CD8-positive, alpha-beta memory T cell (primary cell): ENCODE measurements at regions not wholly inside any gene's neighbourhood (a gene's known extent, or its start where the extent isn't known, plus 50 kb on each side); places are given as distances from the start of the nearest gene placed in this dataset.
"Not testable (repeated sequence)": the region's sequence is repeated elsewhere in the genome, so short reads cannot be mapped to it uniquely, and the experiment has no call there.

Source experiments
- CTCF ChIA-PET: fragments of 350-600 bp; sonication (Branson Sonifier 250); formaldehyde crosslinking; loops from one replicate; lab custom pipeline; 2021; ENCODE audit warnings: antibody characterized with exemption; lab: Charles Lee
- POLR2A ChIA-PET: fragments of 350-600 bp; sonication (Branson Sonifier 250); formaldehyde crosslinking; loops from one replicate; lab custom pipeline; 2021; ENCODE audit warnings: antibody characterized with exemption; lab: Charles Lee
- DNase-seq, 5 donors: peaks; one replicate each; pipeline versions ENCODE4 v3.0.0 to v3.0.0-alpha.2; 2020 to 2022; ENCODE audit warnings: mixed read lengths in 1 of 5
- H3K27ac ChIP-seq: one replicate; pipeline ENCODE4 v1.7.0; 2013; ENCODE audit warnings: low read depth, mild to moderate bottlenecking, low read length, moderate library complexity
- H3K27me3 ChIP-seq: 2 replicates; pipeline ENCODE4 v1.7.0; 2013; ENCODE audit warnings: low read length, mild to moderate bottlenecking; ENCODE audit not compliant: insufficient read depth, poor library complexity, severe bottlenecking
- H3K36me3 ChIP-seq: 2 replicates; pipeline ENCODE4 v1.7.0; 2013; ENCODE audit warnings: mild to moderate bottlenecking, low read length, moderate library complexity; ENCODE audit not compliant: insufficient read depth
- H3K4me1 ChIP-seq: 2 replicates; pipeline ENCODE4 v1.7.0; 2013; ENCODE audit warnings: mild to moderate bottlenecking, low read length, moderate library complexity; ENCODE audit not compliant: insufficient read depth
- H3K4me3 ChIP-seq: 2 replicates; pipeline ENCODE4 v1.7.0; 2013; ENCODE audit warnings: mild to moderate bottlenecking, low read length
- H3K9me3 ChIP-seq: 2 replicates; pipeline ENCODE4 v1.7.0; 2013; ENCODE audit warnings: mild to moderate bottlenecking, low read length
- H3K27ac Mint-ChIP-seq, 8 donors: one replicate each; pipeline ENCODE4 v1.8.0; 2020 to 2021; ENCODE audit warnings: mixed read lengths in 8 of 8, mild to moderate bottlenecking in 6 of 8, inconsistent platforms in 3 of 8, moderate library complexity in 3 of 8
- H3K27me3 Mint-ChIP-seq, 2 donors: one replicate each; pipeline ENCODE4 v1.8.0; 2020 to 2021; ENCODE audit warnings: mixed read lengths in 2 of 2, mild to moderate bottlenecking in 1 of 2, moderate library complexity in 1 of 2
- H3K36me3 Mint-ChIP-seq, 3 donors: one replicate each; pipeline ENCODE4 v1.8.0; 2020 to 2021; ENCODE audit warnings: mixed read lengths in 3 of 3, inconsistent platforms in 1 of 3, mild to moderate bottlenecking in 1 of 3
- H3K4me1 Mint-ChIP-seq, 3 donors: one replicate each; pipeline ENCODE4 v1.8.0; 2020 to 2021; ENCODE audit warnings: mixed read lengths in 3 of 3, inconsistent platforms in 1 of 3, mild to moderate bottlenecking in 1 of 3
- H3K4me3 Mint-ChIP-seq, 7 donors: one replicate each; pipeline ENCODE4 v1.8.0; 2020 to 2021; ENCODE audit warnings: mixed read lengths in 7 of 7, mild to moderate bottlenecking in 6 of 7, moderate library complexity in 4 of 7, inconsistent platforms in 2 of 7
- H3K9me3 Mint-ChIP-seq, 5 donors: one replicate each; pipeline ENCODE4 v1.8.0; 2020 to 2022; ENCODE audit warnings: mixed read lengths in 5 of 5, mild to moderate bottlenecking in 3 of 5, moderate library complexity in 2 of 5, inconsistent platforms in 1 of 5

DNA sequence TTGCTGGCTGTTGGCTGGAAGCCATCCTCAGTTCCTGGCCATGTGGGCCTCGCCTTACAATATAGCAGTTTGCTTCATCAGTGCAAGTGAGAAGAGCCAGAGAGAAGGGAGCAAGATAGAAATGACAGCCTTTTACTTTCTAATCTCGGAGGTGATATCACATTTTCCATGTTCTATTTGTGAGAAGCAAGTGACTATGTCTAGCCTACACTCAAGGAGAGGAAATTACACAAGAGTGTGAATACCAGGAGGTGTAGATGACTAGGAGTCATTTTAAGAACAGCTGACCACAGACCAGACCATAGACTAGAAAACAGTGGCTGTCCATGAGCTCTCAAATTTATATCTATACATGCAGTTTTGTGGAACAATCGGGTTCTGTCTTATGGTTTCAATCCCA lies 163.0 kb upstream of the NRXN3 start:
- POLR2A ChIA-PET, result no interaction called here
- no peaks in the 10 kb centered on the region for H3K9me3 ChIP-seq
- no peaks in the 10 kb centered on the region for H3K27me3 ChIP-seq
- H3K4me3 ChIP-seq, result no peak overlapping the region
- Mint-ChIP-seq H3K9me3 (peaks cover 20 to 33% (median 29%) of the 10 kb centered on the region in 5 donors), H3K27me3 (peaks cover 0 to 5% of the 10 kb centered on the region in 2 donors), H3K27ac (no peak overlapping the region), H3K4me1 (no peaks in the 10 kb centered on the region), H3K4me3 (no peak overlapping the region), H3K36me3 (peaks cover 0 to 9% (median 0%) of the 10 kb centered on the region in 3 donors)
- H3K36me3 ChIP-seq, result no peaks in the 10 kb centered on the region
- CTCF ChIA-PET, result no interaction called here
- H3K27ac ChIP-seq, result no peak overlapping the region
- DNase-seq, result no peak
- no peaks in the 10 kb centered on the region for H3K4me1 ChIP-seq

DNA sequence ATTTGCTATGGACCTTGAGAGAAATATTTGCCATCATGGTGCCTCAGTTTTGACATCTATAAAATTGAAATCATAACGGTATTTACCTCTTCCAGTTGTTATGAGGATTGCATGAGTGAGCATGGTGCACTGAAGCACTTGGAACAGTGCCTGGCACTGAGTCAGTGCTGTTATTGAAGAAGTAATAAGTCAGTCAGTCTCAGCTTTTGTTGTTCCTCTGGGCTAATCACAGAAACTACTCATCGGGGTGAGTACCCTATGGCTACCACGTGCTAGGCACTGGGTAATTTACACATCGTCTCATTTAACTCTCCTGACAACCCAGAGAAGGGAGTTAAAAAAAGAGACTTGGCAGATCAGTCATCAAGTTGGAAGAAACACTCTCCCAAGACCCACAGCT lies 159.5 kb upstream of the NRXN3 start:
- H3K36me3 Mint-ChIP-seq, result no peaks in the 10 kb centered on the region
- Histone ChIP-seq H3K27ac (no peak overlapping the region), H3K4me3 (no peak overlapping the region), H3K36me3 (no peaks in the 10 kb centered on the region), H3K4me1 (no peaks in the 10 kb centered on the region), H3K27me3 (no peaks in the 10 kb centered on the region), H3K9me3 (no peaks in the 10 kb centered on the region)
- H3K4me1 Mint-ChIP-seq, result no peaks in the 10 kb centered on the region
- H3K4me3 Mint-ChIP-seq, result no peak overlapping the region
- POLR2A ChIA-PET, result no interaction called here
- DNase-seq, result no peak
- H3K27me3 Mint-ChIP-seq, result peaks cover 0 to 5% of the 10 kb centered on the region in 2 donors
- CTCF ChIA-PET, result no interaction called here
- H3K27ac Mint-ChIP-seq, result no peak overlapping the region
- peaks cover 0 to 9% (median 2%) of the 10 kb centered on the region in 5 donors for H3K9me3 Mint-ChIP-seq

DNA sequence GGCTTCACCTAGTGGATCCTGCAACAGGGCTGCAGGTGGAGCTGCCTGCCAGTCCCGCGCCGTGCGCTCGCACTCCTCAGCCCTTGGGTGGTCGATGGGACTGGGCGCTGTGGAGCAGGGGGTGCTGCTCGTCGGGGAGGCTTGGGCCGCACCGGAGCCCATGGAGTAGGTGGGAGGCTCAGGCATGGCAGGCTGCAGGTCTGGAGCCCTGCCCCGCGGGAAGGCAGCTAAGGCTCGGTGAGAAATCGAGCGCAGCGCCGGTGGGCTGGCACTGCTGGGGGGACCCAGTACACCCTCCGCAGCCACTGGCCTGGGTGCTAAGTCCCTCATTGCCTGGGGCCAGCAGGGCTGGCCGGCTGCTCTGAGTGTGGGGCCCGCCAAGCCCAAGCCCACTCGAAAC lies 156.3 kb upstream of the NRXN3 start:
- H3K4me1 ChIP-seq, H3K27ac ChIP-seq, CTCF ChIA-PET, H3K9me3 Mint-ChIP-seq, H3K9me3 ChIP-seq, H3K27ac Mint-ChIP-seq, H3K4me1 Mint-ChIP-seq, H3K4me3 ChIP-seq, H3K36me3 Mint-ChIP-seq, H3K27me3 ChIP-seq, H3K36me3 ChIP-seq, H3K4me3 Mint-ChIP-seq, H3K27me3 Mint-ChIP-seq, POLR2A ChIA-PET, DNase-seq: not testable (repeated sequence)

DNA sequence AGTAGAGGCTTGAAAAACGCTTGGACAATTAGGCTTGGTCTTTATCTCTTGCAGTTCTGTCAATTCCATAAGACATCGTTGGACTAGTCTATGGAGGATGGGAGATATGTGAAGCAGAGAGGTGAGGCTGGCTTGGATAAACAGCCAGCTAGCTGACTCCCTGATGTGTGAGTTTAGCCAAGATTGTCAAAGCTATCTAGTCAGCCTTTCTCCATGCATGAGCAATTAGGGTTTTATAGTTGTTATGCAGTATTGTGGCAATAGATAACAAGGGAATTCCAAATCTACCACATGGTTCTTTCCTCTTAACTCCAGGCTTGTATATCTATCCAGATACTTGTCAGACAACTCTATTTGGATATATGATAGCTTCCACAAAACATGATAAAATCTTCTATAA lies 153.6 kb upstream of the NRXN3 start:
- peaks cover 2 to 10% of the 10 kb centered on the region in 2 donors for H3K27me3 Mint-ChIP-seq
- CTCF ChIA-PET, result no interaction called here

DNA sequence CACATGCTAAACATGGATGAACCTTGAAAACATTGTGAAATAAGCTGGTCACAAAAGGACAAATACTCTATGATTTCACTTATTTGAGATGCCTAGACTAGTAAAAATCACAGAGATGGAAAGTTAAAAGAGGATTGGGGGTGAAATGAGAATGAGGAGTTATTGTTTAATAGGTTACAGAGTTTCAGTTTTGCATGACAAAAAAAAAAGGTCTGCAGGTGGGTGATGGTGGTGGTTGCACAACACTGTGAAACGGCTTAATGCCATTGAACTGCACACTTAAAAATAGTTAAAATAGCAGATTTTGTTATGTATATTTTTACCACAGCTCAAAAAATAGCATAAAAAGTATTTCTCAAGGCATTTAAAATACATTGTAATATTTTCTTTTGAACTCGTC lies 151.9 kb upstream of the NRXN3 start:
- Histone ChIP-seq H3K36me3 (no peaks in the 10 kb centered on the region), H3K4me1 (no peaks in the 10 kb centered on the region), H3K4me3 (no peak overlapping the region), H3K9me3 (no peaks in the 10 kb centered on the region), H3K27me3 (no peaks in the 10 kb centered on the region), H3K27ac (no peak overlapping the region)
- no peak for DNase-seq
- H3K27ac Mint-ChIP-seq, result no peak overlapping the region
- no peaks in the 10 kb centered on the region for H3K4me1 Mint-ChIP-seq
- CTCF ChIA-PET, result no interaction called here
- POLR2A ChIA-PET, result no interaction called here
- H3K36me3 Mint-ChIP-seq, result no peaks in the 10 kb centered on the region
- peaks cover 0 to 2% (median 0%) of the 10 kb centered on the region in 5 donors for H3K9me3 Mint-ChIP-seq
- H3K4me3 Mint-ChIP-seq, result no peak overlapping the region
- H3K27me3 Mint-ChIP-seq, result peaks cover 0 to 10% of the 10 kb centered on the region in 2 donors

More for the DNA sequence above, 153.6 kb upstream of the NRXN3 start:
- Histone ChIP-seq H3K36me3 (no peaks in the 10 kb centered on the region), H3K27ac (no peak overlapping the region), H3K9me3 (no peaks in the 10 kb centered on the region), H3K27me3 (no peaks in the 10 kb centered on the region), H3K4me1 (no peaks in the 10 kb centered on the region), H3K4me3 (no peak overlapping the region)
- no peaks in the 10 kb centered on the region for H3K36me3 Mint-ChIP-seq
- H3K4me3 Mint-ChIP-seq, result no peak overlapping the region
- no peak for DNase-seq
- H3K27ac Mint-ChIP-seq, result no peak overlapping the region
- POLR2A ChIA-PET, result no interaction called here
- no peaks in the 10 kb centered on the region for H3K4me1 Mint-ChIP-seq
- peaks cover 0 to 2% (median 0%) of the 10 kb centered on the region in 5 donors for H3K9me3 Mint-ChIP-seq

DNA sequence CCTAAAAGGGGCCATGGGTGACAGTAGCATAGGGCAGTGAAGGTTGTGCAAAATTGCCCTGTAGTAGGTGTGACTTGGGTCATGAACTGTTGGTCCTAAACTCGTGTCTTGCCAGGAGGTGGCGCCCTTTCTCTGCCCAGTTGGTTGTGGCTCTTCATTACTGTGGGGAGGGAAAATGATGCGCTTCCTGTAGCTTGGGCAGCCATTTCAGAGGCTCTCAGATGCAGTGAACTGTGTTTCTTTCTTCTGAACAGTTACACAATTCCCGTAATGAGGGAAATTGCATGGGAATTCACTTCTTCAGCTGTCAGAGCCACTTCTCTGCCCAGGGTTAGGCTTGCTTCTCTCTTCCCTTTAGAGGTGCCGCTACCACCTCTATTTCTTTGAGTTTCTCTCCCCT lies 148.1 kb upstream of the NRXN3 start:
- no peak overlapping the region for H3K27ac Mint-ChIP-seq
- no peak overlapping the region for H3K4me3 ChIP-seq
- no peaks in the 10 kb centered on the region for H3K27me3 ChIP-seq
- no peak overlapping the region for H3K27ac ChIP-seq
- no peaks in the 10 kb centered on the region for H3K9me3 ChIP-seq
- no peaks in the 10 kb centered on the region for H3K36me3 Mint-ChIP-seq
- POLR2A ChIA-PET, result no interaction called here
- H3K9me3 Mint-ChIP-seq, result peaks cover 0 to 2% (median 0%) of the 10 kb centered on the region in 5 donors
- peak in 1 of 5 donors; percentile 6 for DNase-seq
- CTCF ChIA-PET, result no interaction called here
- no peak overlapping the region for H3K4me3 Mint-ChIP-seq
- no peaks in the 10 kb centered on the region for H3K4me1 ChIP-seq
- peaks cover 0 to 10% of the 10 kb centered on the region in 2 donors for H3K27me3 Mint-ChIP-seq
- H3K36me3 ChIP-seq, result no peaks in the 10 kb centered on the region
- H3K4me1 Mint-ChIP-seq, result no peaks in the 10 kb centered on the region

DNA sequence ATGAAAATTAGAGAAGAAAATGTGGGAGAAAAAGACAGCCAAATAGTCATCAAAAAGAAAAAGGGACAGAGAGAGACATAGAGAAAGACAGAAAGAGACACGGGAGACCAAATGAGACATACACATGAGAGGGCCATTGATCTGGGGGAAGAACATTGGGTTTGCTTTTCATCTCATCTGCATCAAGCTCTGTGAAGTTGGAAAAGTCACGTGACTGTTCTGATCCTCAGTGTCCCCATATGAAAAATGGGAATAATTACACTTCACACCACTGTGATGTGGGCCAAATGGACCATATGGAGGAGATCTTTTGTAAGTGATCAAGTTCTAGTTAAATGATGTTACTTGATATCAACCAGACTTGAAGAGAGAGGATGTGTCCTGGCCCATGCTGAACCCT lies 147.1 kb upstream of the NRXN3 start:
- H3K4me3 Mint-ChIP-seq, result no peak overlapping the region
- no peaks in the 10 kb centered on the region for H3K4me1 Mint-ChIP-seq
- no peaks in the 10 kb centered on the region for H3K36me3 Mint-ChIP-seq
- POLR2A ChIA-PET, result no interaction called here
- Histone ChIP-seq H3K4me3 (no peak overlapping the region), H3K4me1 (no peaks in the 10 kb centered on the region), H3K36me3 (no peaks in the 10 kb centered on the region), H3K27me3 (no peaks in the 10 kb centered on the region), H3K9me3 (no peaks in the 10 kb centered on the region), H3K27ac (no peak overlapping the region)
- peaks cover 0 to 14% of the 10 kb centered on the region in 2 donors for H3K27me3 Mint-ChIP-seq
- DNase-seq, result no peak
- H3K9me3 Mint-ChIP-seq, result peaks cover 0 to 2% (median 0%) of the 10 kb centered on the region in 5 donors
- CTCF ChIA-PET, result no interaction called here
- peak overlapping the region in 1 of 8 donors; percentile 61 for H3K27ac Mint-ChIP-seq

DNA sequence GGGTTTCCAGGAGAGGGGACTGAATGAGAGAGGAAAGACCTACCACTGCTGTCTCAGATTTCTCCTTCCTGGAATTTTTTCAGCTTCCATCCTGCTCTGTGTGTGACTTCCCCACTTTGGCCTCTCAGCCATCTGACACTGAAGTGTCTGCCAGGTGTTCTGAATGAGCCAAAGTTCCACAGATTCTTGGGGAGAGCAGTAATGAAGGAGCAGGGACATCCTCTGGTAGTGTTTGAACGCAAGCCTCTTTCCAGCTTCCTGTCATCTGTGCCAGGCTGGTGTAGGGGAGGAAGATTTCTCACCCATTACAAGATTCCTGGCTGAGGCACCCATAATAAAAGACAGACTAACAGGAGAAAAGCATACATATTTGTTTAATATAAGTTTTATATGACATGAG lies 141.7 kb upstream of the NRXN3 start:
- H3K4me1 Mint-ChIP-seq, result no peaks in the 10 kb centered on the region
- DNase-seq, result no peak
- no peak overlapping the region for H3K4me3 ChIP-seq
- H3K4me3 Mint-ChIP-seq, result no peak overlapping the region
- no peaks in the 10 kb centered on the region for H3K4me1 ChIP-seq
- ChIA-PET CTCF (no interaction called here), POLR2A (no interaction called here)
- H3K9me3 Mint-ChIP-seq, result peaks cover 0 to 8% (median 0%) of the 10 kb centered on the region in 5 donors
- peaks cover 13 to 30% of the 10 kb centered on the region in 2 donors for H3K27me3 Mint-ChIP-seq
- no peaks in the 10 kb centered on the region for H3K9me3 ChIP-seq
- H3K36me3 Mint-ChIP-seq, result no peaks in the 10 kb centered on the region
- no peaks in the 10 kb centered on the region for H3K27me3 ChIP-seq
- H3K36me3 ChIP-seq, result no peaks in the 10 kb centered on the region
- no peak overlapping the region for H3K27ac Mint-ChIP-seq
- no peak overlapping the region for H3K27ac ChIP-seq
